Testis (tissue), 2 donors: ENCODE measurements at regions not wholly inside any gene's neighbourhood (a gene's known extent, or its start where the extent isn't known, plus 50 kb on each side); places are given as distances from the start of the nearest gene placed in this dataset.
"Not testable (repeated sequence)": the region's sequence is repeated elsewhere in the genome, so short reads cannot be mapped to it uniquely, and the experiment has no call there.

Source experiments
- DNase-seq: peaks from one replicate; pipeline ENCODE4 v3.0.0-alpha.2; 2019
- H3K27ac ChIP-seq, 2 donors: fragments of 200-600 bp; sonication (generic); one replicate each; pipeline ENCODE4 v1.5.1; 2019
- H3K27me3 ChIP-seq: fragments of 200-600 bp; sonication (generic); one replicate; pipeline ENCODE4 v1.5.1; 2019
- H3K36me3 ChIP-seq: fragments of 200-600 bp; sonication (generic); one replicate; pipeline ENCODE4 v1.5.1; 2017; ENCODE audit warnings: low read depth; ENCODE audit errors: missing control alignments
- H3K4me1 ChIP-seq: fragments of 200-600 bp; sonication (generic); one replicate; pipeline ENCODE4 v1.5.1; 2019
- H3K4me3 ChIP-seq, 2 donors: fragments of 200-600 bp; sonication (generic); one replicate each; pipeline ENCODE4 v1.5.1; 2017 to 2019
- H3K9me3 ChIP-seq: fragments of 200-600 bp; sonication (generic); one replicate; pipeline ENCODE4 v1.5.1; 2017
- WGBS, 2 donors: methylation state at CpG; one replicate each; pipeline ENCODE4 v1.1.5; 2018; 5-methylcytosine and 5-hydroxymethylcytosine counted together
- intact Hi-C: fragments of 100-400 bp; cut with DNase I; formaldehyde crosslinking; loops from one replicate; pipeline ENCODE4 v1.15.1; 2023; ENCODE audit warnings: low total_unique reads
- small RNA-seq, 2 donors: library from RNA; depleted of rRNA; stranded (forward); fragments of <200 nt; gene quantifications; one replicate each; pipeline ENCODE3, GENCODE V24; 2016

DNA sequence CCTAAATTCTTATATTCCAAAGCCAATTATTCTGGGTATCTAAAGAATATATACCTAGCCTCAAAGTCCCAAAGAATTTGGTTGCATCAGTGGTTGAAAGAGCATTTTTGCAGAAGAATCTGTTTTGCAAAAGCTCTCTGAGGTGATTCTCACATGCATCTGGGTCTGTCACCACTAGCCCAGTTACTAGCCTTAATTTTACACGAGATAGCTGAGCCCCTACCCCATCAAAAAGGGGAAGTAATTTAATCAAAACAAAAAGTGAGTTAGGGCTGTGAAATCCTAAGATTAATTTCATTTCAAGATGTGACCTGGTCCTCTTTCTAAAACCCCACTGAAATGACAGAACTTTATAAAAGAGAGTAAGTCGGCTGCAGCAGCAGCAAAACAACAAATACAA is 53.7 kb upstream of the ZSCAN2 start:
- H3K27ac ChIP-seq, H3K9me3 ChIP-seq, H3K4me1 ChIP-seq, H3K36me3 ChIP-seq, H3K4me3 ChIP-seq, DNase-seq, H3K27me3 ChIP-seq, intact Hi-C loops: not testable (repeated sequence)
- 80 to 87% methylated on average over 2 of the region's 2 CpGs for WGBS, 2 donors

GRCh38 chr15:84550503-84550902 is 50.3 kb upstream of the ZSCAN2 start:
- H3K36me3 ChIP-seq, H3K27ac ChIP-seq, H3K4me3 ChIP-seq, H3K27me3 ChIP-seq, H3K9me3 ChIP-seq, DNase-seq, H3K4me1 ChIP-seq, intact Hi-C loops: not testable (repeated sequence)
- 78 to 91% methylated on average over 5 of the region's 5 CpGs for WGBS, 2 donors

Small RNAs in the stretch of these regions (small RNA-seq; reads per million reads assigned to genes)
- gene AC048382.3 (0 reads per million in 2 donors), gene CSPG4P5 (0 reads per million in 2 donors), gene RF00017 (0 reads per million in 2 donors), gene RN7SL417P (0 to 0.09 reads per million in 2 donors)
